Effector memory CD4-positive, alpha-beta T cell (primary cell): ENCODE measurements at regions not wholly inside any gene's neighbourhood (a gene's known extent, or its start where the extent isn't known, plus 50 kb on each side); places are given as distances from the start of the nearest gene placed in this dataset.

Source experiments
- DNase-seq, 3 donors: peaks; one replicate each; pipeline ENCODE4 v3.0.0-alpha.2; 2020
- H3K27ac ChIP-seq: 2 replicates; pipeline ENCODE4 v1.7.0; 2013; ENCODE audit warnings: mild to moderate bottlenecking, low read length, moderate library complexity; ENCODE audit not compliant: insufficient read depth, poor library complexity, severe bottlenecking
- H3K27me3 ChIP-seq: replicated peaks from 2 replicates; pipeline ENCODE4 v1.7.0; 2013; ENCODE audit warnings: mild to moderate bottlenecking, low read length; ENCODE audit not compliant: insufficient read depth, control insufficient read depth, poor library complexity, severe bottlenecking
- H3K36me3 ChIP-seq: 2 replicates; pipeline ENCODE4 v1.7.0; 2013; ENCODE audit warnings: mild to moderate bottlenecking, low read length, moderate library complexity; ENCODE audit not compliant: control insufficient read depth, insufficient read depth
- H3K4me1 ChIP-seq: 2 replicates; pipeline ENCODE4 v1.7.0; 2013; ENCODE audit warnings: low read length, mild to moderate bottlenecking; ENCODE audit not compliant: control insufficient read depth, insufficient read depth, poor library complexity, severe bottlenecking
- H3K4me3 ChIP-seq: 2 replicates; pipeline ENCODE4 v1.7.0; 2013; ENCODE audit warnings: low read length, low read depth, mild to moderate bottlenecking; ENCODE audit not compliant: insufficient read depth, poor library complexity, severe bottlenecking
- H3K9me3 ChIP-seq: 2 replicates; pipeline ENCODE4 v1.7.0; 2013; ENCODE audit warnings: mild to moderate bottlenecking, low read length, moderate library complexity; ENCODE audit not compliant: control insufficient read depth

GRCh38 chr11:39174196-39174595, 2285.3 kb downstream of the LRRC4C start:
- H3K4me3 ChIP-seq: no peak overlapping the region
- no peaks in the 10 kb centered on the region for H3K36me3 ChIP-seq
- no peak overlapping the region for H3K27ac ChIP-seq
- no peaks in the 10 kb centered on the region for H3K4me1 ChIP-seq
- no peaks in the 10 kb centered on the region for H3K9me3 ChIP-seq
- H3K27me3 ChIP-seq: no peaks in the 10 kb centered on the region
- DNase-seq: no peak

DNA sequence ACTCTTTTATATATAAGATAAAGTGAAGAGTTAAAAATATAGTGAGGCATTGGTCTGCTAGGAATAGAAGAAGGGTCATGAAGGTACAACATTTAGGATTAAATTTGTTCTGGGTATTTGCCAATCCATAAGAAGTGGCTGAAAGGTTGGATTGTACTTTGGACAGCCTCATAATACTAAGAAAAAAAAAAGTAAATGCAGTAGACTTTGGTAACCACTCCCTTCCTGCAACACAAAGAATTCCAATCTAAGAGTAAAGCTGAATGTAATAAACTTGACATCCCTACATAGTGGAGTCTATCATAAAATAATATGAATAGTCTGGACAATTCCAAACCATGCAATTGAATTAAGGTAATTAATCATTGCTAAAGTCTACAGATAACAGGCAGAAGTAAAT, 2294.4 kb downstream of the LRRC4C start:
- Histone ChIP-seq H3K4me1 (no peaks in the 10 kb centered on the region), H3K36me3 (no peaks in the 10 kb centered on the region), H3K27me3 (no peaks in the 10 kb centered on the region), H3K9me3 (no peaks in the 10 kb centered on the region), H3K27ac (no peak overlapping the region), H3K4me3 (no peak overlapping the region)
- no peak for DNase-seq

- no peaks in the 10 kb centered on the region for H3K9me3 ChIP-seq
- no peak overlapping the region for H3K4me3 ChIP-seq
- H3K36me3 ChIP-seq: no peaks in the 10 kb centered on the region
- H3K4me1 ChIP-seq: no peaks in the 10 kb centered on the region
- no peaks in the 10 kb centered on the region for H3K27me3 ChIP-seq
- no peak overlapping the region for H3K27ac ChIP-seq
- DNase-seq: no peak
These were observed 2310.2 kb downstream of the LRRC4C start for GRCh38 chr11:39149214-39149613.

DNA sequence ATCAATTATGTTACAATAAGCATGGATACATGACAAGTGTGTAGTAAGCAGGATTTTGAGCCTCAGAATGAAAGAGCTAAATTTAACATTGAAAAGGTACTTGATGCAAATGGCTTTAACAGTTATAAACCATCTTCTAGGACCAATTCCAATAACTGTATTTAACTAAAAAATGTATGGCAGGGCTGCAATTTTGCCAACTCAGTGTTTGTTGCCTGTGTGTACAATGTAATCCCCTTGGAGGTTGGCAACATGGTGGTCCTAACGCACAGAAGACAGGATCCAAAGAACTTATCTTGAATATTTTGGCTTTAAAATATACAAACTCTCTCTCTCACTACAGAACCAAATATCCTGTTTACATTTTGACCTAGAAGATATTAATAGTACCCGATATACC, 2314.1 kb downstream of the LRRC4C start:
- no peaks in the 10 kb centered on the region for H3K9me3 ChIP-seq
- no peak overlapping the region for H3K4me3 ChIP-seq
- H3K4me1 ChIP-seq: no peaks in the 10 kb centered on the region
- no peaks in the 10 kb centered on the region for H3K36me3 ChIP-seq
- H3K27ac ChIP-seq: no peak overlapping the region
- no peaks in the 10 kb centered on the region for H3K27me3 ChIP-seq
- no peak for DNase-seq

DNA sequence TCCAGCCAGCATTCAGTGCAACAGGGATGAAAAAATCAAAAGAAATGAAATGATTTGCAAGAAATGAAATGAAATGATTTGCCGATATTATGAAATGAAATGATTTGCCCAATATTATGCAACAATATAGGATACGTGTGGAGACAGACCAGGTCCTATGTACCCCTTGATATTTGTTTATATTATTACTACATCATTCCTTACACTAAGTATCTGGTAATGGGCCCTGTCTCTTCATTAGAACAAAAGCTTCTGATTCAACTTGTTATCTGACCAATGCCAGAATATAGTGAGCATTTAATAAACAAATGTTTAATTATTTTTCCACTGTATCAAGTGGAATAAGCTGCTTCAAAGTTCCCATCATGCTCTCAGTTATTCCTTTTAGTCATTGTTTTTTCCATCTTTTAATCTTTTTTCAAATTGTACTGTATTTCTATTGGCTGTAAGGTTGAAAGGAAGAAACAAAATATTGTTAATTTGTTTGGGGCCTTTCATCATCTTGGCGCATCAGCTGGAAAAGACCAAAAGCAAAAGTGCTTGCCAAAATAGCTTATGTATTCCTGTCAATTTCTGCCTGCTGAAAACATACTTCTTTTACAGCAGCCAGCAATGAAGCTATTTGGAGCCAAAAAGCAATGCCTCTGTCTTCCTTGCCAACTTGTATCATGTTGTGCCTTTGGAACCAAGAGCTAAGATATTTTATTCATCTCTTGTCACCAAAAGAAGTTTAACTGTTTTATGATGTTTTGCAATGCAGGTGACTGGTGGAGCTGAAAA, 2314.9 kb downstream of the LRRC4C start:
- no peak overlapping the region for H3K27ac ChIP-seq
- no peak for DNase-seq
- H3K4me3 ChIP-seq: no peak overlapping the region
- no peaks in the 10 kb centered on the region for H3K36me3 ChIP-seq
- no peaks in the 10 kb centered on the region for H3K9me3 ChIP-seq
- H3K4me1 ChIP-seq: no peaks in the 10 kb centered on the region
- H3K27me3 ChIP-seq: no peaks in the 10 kb centered on the region

DNA sequence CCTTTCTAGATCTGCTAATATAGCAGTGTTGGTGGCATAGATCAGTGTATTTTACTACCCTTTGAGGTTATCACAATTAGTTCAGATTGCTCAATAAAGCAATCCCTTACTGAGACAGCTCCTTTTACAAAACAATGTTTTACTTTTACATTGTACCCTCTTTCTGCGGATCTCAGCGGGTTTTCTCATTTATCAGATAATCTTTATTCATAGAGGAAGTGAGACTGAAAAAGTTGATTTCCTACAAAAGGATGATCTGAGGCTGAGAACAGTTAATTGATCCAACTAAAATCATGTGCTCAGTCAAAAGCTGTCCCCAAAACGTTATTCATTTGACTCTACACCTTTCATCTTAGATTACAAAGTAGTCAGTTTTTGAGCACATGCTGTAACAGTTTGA, 2319.9 kb downstream of the LRRC4C start:
- Histone ChIP-seq H3K27me3 (no peaks in the 10 kb centered on the region), H3K9me3 (no peaks in the 10 kb centered on the region), H3K27ac (no peak overlapping the region), H3K36me3 (no peaks in the 10 kb centered on the region), H3K4me1 (no peaks in the 10 kb centered on the region), H3K4me3 (no peak overlapping the region)
- DNase-seq: no peak

GRCh38 chr11:39120890-39121289, 2338.6 kb downstream of the LRRC4C start:
- Histone ChIP-seq H3K4me3 (no peak overlapping the region), H3K27ac (no peak overlapping the region), H3K4me1 (no peaks in the 10 kb centered on the region), H3K27me3 (no peaks in the 10 kb centered on the region), H3K36me3 (no peaks in the 10 kb centered on the region), H3K9me3 (no peaks in the 10 kb centered on the region)
- DNase-seq: no peak

DNA sequence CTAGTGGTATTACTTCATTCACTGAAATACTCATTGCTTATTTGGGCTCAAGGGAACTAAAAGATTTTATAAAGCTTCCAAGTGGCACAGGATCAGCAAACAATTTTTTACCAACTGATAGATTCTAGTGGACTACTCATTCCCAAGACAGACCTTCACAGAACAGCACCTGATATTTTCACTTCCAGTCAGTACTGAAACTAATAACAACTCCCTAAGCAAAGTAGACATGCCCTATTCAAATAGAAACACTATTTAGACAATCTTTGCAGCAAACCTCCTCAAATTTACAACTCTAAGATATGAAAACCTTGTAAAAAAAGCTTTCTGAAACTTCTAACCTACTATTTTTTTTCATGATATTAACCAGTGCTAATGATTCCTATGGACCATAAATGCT, 2345.8 kb downstream of the LRRC4C start:
- Histone ChIP-seq H3K36me3 (no peaks in the 10 kb centered on the region), H3K4me3 (no peak overlapping the region), H3K27ac (no peak overlapping the region), H3K9me3 (no peaks in the 10 kb centered on the region), H3K4me1 (no peaks in the 10 kb centered on the region), H3K27me3 (no peaks in the 10 kb centered on the region)
- no peak for DNase-seq

GRCh38 chr11:39102236-39102635, 2357.2 kb downstream of the LRRC4C start:
- Histone ChIP-seq H3K4me3 (no peak overlapping the region), H3K4me1 (no peaks in the 10 kb centered on the region), H3K27me3 (no peaks in the 10 kb centered on the region), H3K36me3 (no peaks in the 10 kb centered on the region), H3K9me3 (no peaks in the 10 kb centered on the region), H3K27ac (no peak overlapping the region)
- no peak for DNase-seq

- H3K4me1 ChIP-seq: no peaks in the 10 kb centered on the region
- no peaks in the 10 kb centered on the region for H3K9me3 ChIP-seq
- H3K27ac ChIP-seq: no peak overlapping the region
- no peaks in the 10 kb centered on the region for H3K36me3 ChIP-seq
- H3K4me3 ChIP-seq: no peak overlapping the region
- no peaks in the 10 kb centered on the region for H3K27me3 ChIP-seq
- DNase-seq: no peak
These were observed 2381.0 kb downstream of the LRRC4C start for GRCh38 chr11:39078465-39078864.
